ENCODE measurements at regions not wholly inside any gene's neighbourhood (a gene's known extent, or its start where the extent isn't known, plus 50 kb on each side); places are given as distances from the start of the nearest gene placed in this dataset.

DNA sequence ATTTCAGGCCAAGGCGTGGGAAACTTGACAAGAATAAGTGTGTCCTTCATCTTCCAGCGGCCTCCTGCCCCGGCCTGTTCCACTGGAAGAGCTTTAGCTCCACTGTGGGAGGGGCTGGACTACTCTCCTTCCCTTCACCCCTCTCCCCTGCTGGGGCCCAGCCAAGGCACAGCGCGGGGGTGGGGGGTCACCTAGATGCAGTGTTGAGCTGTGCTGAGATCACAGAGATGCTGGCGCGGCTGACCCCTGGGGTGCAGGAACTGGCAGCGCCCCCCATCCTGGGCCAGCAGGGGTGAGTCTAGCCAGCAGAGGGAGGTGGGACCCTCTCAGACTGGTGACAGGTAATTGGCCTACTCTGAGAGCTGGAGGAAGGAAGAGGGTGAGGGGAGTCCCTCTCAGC, 111.8 kb upstream of the LHX1 start:
- Mint-ChIP-seq H3K9me3 (ENCODE audit: low read depth) (no peaks in the 10 kb centered on the region), H3K4me3 (no peak overlapping the region), H3K27me3 (peaks cover 44% of the 10 kb centered on the region), H3K4me1 (no peaks in the 10 kb centered on the region), H3K27ac (no peak overlapping the region), H3K36me3 (no peaks in the 10 kb centered on the region)
- DNase-seq: no peak
- CTCF ChIA-PET: no interaction called here
- ATAC-seq: no peak

DNA sequence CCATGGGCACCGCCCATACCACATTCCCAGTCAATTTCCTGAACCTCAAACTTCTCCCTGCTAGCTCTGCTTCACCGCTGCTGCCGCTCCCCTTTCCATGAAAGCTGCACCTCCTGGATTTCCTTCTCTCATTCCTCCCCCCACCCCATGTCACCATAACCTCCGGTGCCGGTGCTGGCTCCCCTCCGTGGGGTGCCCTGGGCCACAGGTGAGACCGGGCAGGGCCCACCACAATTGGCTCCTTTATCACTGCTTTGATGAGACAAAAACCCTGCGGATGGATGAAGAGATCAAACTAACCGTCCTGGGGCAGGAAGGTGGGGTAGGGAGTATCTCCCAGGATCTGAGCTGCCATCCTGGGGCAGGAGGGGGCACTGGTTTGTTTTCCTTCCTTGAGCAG, 111.3 kb upstream of the LHX1 start:
- Mint-ChIP-seq H3K4me3 (no peak overlapping the region), H3K36me3 (no peaks in the 10 kb centered on the region), H3K27me3 (peaks cover 44% of the 10 kb centered on the region), H3K4me1 (no peaks in the 10 kb centered on the region), H3K9me3 (ENCODE audit: low read depth) (no peaks in the 10 kb centered on the region), H3K27ac (no peak overlapping the region)
- ATAC-seq (no peak), DNase-seq (no peak)
- CTCF ChIA-PET: no interaction called here

DNA sequence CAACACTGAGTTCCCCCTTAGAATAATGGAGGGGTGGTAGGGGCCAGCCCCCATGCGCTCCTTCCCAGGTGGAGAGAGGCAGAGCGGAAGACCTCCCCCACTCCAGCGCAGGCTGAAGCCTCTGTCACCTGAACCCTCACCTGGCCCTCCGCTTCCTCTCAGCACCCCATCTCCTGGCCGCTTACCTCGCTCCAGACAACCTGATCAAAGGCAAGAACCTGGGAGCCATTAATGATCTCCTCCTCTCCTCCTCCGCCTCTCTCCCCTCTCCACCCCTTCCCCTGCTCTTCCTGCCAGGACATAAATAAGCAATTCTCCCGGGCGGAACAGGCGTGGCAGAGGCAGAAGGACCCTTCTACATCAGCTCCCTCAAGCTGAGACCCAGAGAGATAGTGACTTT, 110.2 kb upstream of the LHX1 start:
- ATAC-seq (no peak), DNase-seq (no peak)
- Mint-ChIP-seq H3K27me3 (peaks cover 36% of the 10 kb centered on the region), H3K36me3 (no peaks in the 10 kb centered on the region), H3K4me1 (no peaks in the 10 kb centered on the region), H3K4me3 (no peak overlapping the region), H3K9me3 (ENCODE audit: low read depth) (no peaks in the 10 kb centered on the region), H3K27ac (no peak overlapping the region)
- CTCF ChIA-PET: no interaction called here

DNA sequence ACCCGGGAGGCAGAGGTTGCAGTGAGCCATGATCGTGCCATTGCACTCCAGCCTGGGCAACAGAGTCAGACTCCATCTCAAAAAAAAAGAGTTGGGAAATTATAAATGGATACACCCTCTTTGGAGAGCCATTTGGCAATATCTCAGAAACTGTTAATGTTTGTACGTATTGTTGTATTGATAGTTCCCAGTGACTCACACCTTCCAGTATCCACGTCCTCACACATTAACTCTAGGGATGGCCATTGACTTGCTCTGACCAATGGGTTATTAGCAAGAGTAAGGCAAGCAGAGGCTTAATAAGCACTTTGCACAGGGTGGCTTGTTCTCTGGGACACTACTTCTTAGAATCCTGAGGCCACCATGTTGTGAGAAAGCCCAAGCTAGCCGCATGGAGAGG, 107.6 kb upstream of the LHX1 start:
- CTCF ChIA-PET: no interaction called here
- Mint-ChIP-seq H3K4me1 (no peaks in the 10 kb centered on the region), H3K36me3 (no peaks in the 10 kb centered on the region), H3K27ac (no peak overlapping the region), H3K27me3 (peaks cover 24% of the 10 kb centered on the region), H3K9me3 (ENCODE audit: low read depth) (no peaks in the 10 kb centered on the region), H3K4me3 (no peak overlapping the region)
- DNase-seq (no peak), ATAC-seq (no peak)

DNA sequence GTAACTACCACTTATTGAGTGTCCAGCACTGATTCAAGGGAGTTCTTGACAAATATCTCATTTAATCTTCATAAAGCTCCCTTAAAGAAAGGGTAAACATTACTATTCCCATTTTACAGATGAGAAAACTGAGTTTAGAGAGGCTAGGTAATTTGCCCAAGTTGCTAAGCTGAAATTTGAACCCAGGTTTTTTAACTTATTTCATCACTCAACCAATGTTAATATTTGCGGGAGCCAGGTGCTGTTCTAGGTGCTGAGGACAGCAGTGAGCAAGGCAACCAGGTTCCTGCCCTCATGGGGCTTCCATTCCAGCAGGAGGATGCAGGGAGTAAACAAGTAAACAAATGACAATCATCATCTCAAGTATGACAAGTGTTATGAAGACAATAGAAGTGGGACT, 104.0 kb upstream of the LHX1 start:
- Mint-ChIP-seq H3K4me3 (no peak overlapping the region), H3K27ac (no peak overlapping the region), H3K27me3 (peaks cover 12% of the 10 kb centered on the region), H3K4me1 (no peaks in the 10 kb centered on the region), H3K9me3 (ENCODE audit: low read depth) (no peaks in the 10 kb centered on the region), H3K36me3 (no peaks in the 10 kb centered on the region)
- DNase-seq: no peak
- CTCF ChIA-PET: no interaction called here
- ATAC-seq: no peak

DNA sequence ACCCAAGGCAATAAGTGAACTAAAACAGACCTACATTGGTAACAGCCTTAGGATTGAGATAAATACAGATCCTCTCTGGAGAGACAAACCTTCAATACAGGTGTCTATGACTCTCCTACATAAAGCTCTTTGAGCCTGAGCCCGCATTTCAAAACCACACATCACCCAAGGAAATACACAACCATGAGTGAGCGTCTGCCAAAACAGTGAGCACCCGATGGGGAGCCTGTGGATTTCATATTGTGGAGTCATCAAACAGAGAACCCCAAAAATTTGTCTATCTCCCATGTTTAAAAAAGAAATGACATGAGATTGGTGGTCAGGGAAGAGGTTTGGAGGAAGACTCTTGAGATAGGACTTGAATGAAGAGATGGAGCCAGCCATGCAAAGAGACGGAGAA, 102.2 kb upstream of the LHX1 start:
- CTCF ChIA-PET: no interaction called here
- Mint-ChIP-seq H3K27ac (no peak overlapping the region), H3K27me3 (peaks cover 11% of the 10 kb centered on the region), H3K9me3 (ENCODE audit: low read depth) (no peaks in the 10 kb centered on the region), H3K36me3 (no peaks in the 10 kb centered on the region), H3K4me3 (no peak overlapping the region), H3K4me1 (no peaks in the 10 kb centered on the region)
- DNase-seq (no peak), ATAC-seq (no peak)

DNA sequence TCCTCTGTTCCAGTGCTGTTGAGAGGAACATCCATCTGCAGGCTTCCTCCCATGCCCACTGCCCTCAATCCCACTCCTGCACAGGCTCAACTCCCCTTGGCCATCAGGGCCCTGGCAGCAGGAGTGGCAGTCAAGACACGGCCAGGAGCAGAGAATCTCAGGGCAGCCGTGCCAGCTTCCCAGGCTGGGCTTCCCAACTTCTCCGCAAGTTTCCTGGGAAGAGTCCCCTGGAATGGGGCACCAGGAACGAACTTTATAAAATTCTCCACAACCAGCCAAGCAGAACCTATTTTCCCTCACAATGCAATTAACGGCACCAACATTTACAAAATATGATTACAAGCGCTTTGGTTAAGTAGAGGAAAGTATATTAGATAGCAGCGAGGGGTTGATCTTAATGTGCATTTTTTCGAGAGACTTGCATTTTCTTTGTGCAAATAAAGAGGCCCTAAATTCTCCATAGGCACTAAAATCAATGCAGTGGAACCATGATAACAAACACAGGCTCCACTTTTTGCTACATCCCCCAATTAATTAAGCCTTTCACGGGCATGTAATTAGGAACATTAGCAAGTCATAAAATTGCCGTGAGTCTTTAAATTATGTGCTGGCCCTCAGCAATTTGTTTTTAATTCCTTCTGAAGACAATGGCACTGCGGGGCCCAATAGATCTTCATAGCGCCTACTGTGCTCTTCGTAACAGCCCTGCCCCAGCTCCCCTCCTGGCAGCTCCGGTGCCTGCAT, 99.9 kb upstream of the LHX1 start:
- Mint-ChIP-seq H3K36me3 (no peaks in the 10 kb centered on the region), H3K4me3 (no peak overlapping the region), H3K4me1 (no peaks in the 10 kb centered on the region), H3K9me3 (ENCODE audit: low read depth) (no peaks in the 10 kb centered on the region), H3K27ac (no peak overlapping the region), H3K27me3 (peaks cover 22% of the 10 kb centered on the region)
- DNase-seq (no peak), ATAC-seq (no peak)
- CTCF ChIA-PET: no interaction called here

DNA sequence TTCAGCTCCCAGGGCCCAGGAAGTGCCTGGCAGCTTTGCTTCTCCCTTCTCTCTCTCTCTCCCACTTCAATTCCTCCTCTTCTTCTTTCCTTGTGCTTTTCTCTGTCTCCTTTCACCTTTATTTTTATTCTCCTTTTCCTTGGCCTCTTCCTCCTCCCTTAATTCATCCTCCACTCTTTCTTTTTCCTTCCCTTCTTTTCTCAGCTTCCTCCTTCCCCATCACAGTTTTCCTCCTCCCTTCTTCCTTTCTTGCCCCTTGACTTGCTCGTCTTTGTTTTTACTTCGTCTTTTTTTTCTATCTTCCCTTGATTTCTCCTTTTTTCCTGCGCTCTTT, 99.4 kb upstream of the LHX1 start:
- H3K27ac Mint-ChIP-seq: no peak overlapping the region
- H3K27me3 Mint-ChIP-seq: peaks cover 24% of the 10 kb centered on the region
- DNase-seq (no peak), ATAC-seq (no peak)
- no peaks in the 10 kb centered on the region for H3K4me1 Mint-ChIP-seq
- H3K9me3 Mint-ChIP-seq (ENCODE audit: low read depth): no peaks in the 10 kb centered on the region
- no peaks in the 10 kb centered on the region for H3K36me3 Mint-ChIP-seq
- CTCF ChIA-PET: no interaction called here
- H3K4me3 Mint-ChIP-seq: no peak overlapping the region

DNA sequence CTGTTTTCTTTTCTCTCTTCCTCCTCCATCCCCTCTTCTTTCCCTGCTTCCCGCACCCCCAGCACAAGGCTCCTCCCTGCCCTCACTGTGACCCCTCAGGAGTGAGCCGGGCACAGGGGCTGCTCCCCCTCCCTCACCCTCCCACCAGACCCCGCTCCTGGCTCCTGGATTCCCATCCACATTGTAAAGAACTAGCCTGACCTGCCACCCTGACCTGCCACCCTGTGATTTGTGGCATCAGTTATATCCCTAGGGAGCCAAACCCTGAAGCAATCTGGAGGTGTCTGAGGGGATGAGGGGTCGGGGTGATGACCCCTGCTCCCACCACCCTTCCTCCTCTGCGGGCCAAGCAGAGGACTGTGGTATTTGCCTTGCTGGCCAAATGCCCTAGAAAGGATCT, 98.0 kb upstream of the LHX1 start:
- Mint-ChIP-seq H3K4me3 (no peak overlapping the region), H3K4me1 (no peaks in the 10 kb centered on the region), H3K27me3 (peaks cover 30% of the 10 kb centered on the region), H3K36me3 (no peaks in the 10 kb centered on the region), H3K9me3 (ENCODE audit: low read depth) (no peaks in the 10 kb centered on the region), H3K27ac (no peak overlapping the region)
- no peak for DNase-seq
- CTCF ChIA-PET: no interaction called here
- no peak for ATAC-seq

DNA sequence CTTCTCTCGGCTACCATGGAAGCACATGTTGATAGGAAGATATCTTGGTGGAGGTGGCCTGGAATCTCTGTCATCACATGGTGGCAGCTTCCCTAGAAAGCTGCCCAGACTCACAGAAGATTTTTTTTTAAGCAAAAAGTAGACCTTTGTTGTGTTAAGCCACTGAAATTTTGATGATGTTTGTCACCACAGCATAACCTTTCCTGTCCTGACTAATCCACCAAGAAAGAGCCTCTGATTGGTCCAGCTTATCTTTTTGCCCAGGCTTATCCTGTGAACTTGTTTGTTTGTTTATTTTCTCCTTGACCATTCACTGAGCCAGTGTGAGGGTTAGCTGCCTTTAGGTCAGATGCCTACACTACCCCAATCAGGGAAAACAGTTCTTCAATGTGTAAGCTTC, 96.5 kb upstream of the LHX1 start:
- CTCF ChIA-PET: no interaction called here
- H3K9me3 Mint-ChIP-seq (ENCODE audit: low read depth): no peaks in the 10 kb centered on the region
- ATAC-seq: no peak
- peaks cover 41% of the 10 kb centered on the region for H3K27me3 Mint-ChIP-seq
- no peaks in the 10 kb centered on the region for H3K4me1 Mint-ChIP-seq
- no peak overlapping the region for H3K4me3 Mint-ChIP-seq
- no peak overlapping the region for H3K27ac Mint-ChIP-seq
- H3K36me3 Mint-ChIP-seq: no peaks in the 10 kb centered on the region
- no peak for DNase-seq

DNA sequence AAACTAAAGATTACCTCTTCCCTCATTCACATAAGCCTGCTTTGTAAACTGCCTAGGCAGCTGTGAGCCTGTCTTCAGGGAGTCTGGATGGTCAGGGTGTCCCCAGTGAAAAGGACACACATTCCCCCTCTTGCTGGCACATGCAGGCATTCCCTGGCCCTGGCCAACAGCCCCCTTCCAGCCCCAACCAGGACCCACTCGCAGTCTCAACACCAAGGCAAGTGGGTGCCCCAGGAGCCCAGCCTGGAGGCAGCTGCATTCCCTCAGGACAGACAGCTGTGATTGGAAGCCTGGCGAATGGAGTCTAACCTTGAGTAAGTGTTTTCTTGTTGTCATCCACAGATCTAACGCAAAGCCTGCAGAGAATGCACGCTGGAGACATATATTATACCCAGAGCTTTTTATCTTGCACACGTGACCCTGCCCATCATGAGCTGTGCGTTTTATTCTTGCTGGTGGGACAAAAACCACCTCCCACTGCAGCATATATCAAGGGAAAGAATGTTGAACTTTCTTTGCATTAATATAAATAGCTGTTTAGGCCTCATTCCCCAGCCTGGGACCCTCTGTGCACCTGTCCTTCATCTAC, 95.0 kb upstream of the LHX1 start:
- no peaks in the 10 kb centered on the region for H3K36me3 Mint-ChIP-seq
- CTCF ChIA-PET: no interaction called here

DNA sequence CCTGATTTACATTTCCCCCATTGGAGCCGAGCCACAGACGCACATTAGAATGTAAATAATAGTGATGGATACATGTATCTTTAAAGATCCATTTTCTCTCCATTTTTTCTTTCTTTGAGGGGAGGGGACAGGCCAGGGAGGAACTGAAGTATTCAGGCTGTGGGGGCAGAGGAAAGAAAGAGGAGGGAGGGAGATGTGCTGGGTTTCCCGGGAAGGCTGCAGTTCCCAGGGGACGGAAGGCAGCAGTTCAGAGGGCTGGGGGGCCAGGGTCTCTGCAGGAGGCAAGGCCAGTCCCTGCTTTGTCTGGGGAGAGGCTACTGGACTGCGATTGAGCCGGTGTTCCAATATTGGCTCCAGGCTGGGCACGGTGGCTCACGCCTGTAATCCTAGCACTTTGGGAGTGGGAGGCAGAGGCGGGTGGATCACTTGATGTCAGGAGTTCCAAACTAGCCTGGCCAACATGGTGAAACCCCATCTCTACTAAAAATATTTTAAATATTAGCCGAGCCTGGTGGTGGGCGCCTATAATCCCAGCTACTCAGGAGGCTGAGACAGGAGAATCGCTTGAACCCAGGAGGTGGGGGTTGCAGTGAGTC, 94.2 kb upstream of the LHX1 start:
- CTCF ChIA-PET: no interaction called here
- no peaks in the 10 kb centered on the region for H3K36me3 Mint-ChIP-seq
- no peak for ATAC-seq
- peaks cover 34% of the 10 kb centered on the region for H3K27me3 Mint-ChIP-seq
- H3K4me3 Mint-ChIP-seq: no peak overlapping the region
- no peak for DNase-seq
- no peaks in the 10 kb centered on the region for H3K9me3 Mint-ChIP-seq (ENCODE audit: low read depth)
- H3K4me1 Mint-ChIP-seq: no peaks in the 10 kb centered on the region
- H3K27ac Mint-ChIP-seq: no peak overlapping the region

More for the DNA sequence above, 95.0 kb upstream of the LHX1 start:
- no peak for DNase-seq
- Mint-ChIP-seq H3K27me3 (peaks cover 38% of the 10 kb centered on the region), H3K4me3 (no peak overlapping the region), H3K4me1 (no peaks in the 10 kb centered on the region), H3K27ac (no peak overlapping the region), H3K9me3 (ENCODE audit: low read depth) (no peaks in the 10 kb centered on the region)
- ATAC-seq: no peak

DNA sequence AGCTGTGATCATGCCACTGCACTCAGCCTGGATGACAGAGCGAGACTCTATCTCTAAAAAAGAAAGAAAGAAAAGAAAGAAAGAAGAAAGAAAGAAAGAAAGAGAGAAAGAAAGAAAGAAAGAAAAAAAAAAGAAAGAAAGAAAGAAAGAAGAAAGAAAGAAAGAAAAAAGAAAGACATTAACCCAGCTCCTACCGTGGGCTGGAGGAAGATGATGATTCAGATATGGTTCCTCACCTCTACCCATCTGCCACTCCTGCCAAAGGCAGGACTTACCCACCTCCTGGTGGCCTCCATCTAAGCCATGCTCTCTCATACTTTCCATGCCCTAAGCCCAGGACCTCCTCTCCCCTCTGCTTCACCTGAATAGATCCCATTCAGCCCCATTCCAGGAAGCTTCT, 93.3 kb upstream of the LHX1 start:
- no peaks in the 10 kb centered on the region for H3K36me3 Mint-ChIP-seq
- H3K27ac Mint-ChIP-seq: no peak overlapping the region
- ATAC-seq (no peak), DNase-seq (no peak)
- no peaks in the 10 kb centered on the region for H3K4me1 Mint-ChIP-seq
- H3K4me3 Mint-ChIP-seq: no peak overlapping the region
- no peaks in the 10 kb centered on the region for H3K9me3 Mint-ChIP-seq (ENCODE audit: low read depth)
- peaks cover 33% of the 10 kb centered on the region for H3K27me3 Mint-ChIP-seq
- CTCF ChIA-PET: interaction anchor here (0.5 kb wide), 1 partner anchor 15 kb away, joined by 3 read pairs; no protein-coding TSS in a partner anchor

DNA sequence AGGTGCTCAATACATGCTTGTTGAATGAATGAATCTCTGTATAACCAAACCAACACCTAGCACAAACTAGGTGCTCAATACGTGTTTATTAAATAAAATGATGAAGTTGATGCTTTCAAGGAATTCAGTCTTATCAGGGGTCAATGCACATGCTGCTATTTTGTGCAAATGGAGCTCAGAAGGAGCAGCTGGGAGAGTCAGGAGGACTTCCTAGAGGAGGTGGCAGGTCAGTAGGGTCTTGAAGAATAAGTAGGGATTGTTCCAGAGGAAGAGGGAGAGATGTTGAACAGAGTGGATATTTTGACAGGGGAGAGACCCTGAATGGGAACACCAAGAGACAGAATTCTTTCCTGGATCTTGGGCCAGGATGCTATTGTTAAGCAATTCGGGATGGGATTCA, 92.7 kb upstream of the LHX1 start:
- no peak overlapping the region for H3K4me3 Mint-ChIP-seq
- H3K27me3 Mint-ChIP-seq: peaks cover 33% of the 10 kb centered on the region
- peaks cover 2% of the 10 kb centered on the region for H3K4me1 Mint-ChIP-seq
- DNase-seq (no peak), ATAC-seq (no peak)
- H3K27ac Mint-ChIP-seq: no peak overlapping the region
- no peaks in the 10 kb centered on the region for H3K9me3 Mint-ChIP-seq (ENCODE audit: low read depth)
- CTCF ChIA-PET: no interaction called here
- no peaks in the 10 kb centered on the region for H3K36me3 Mint-ChIP-seq

Data from activated CD8-positive, alpha-beta memory T cell treated with anti-CD3 and anti-CD28 coated beads, Interleukin-2, amount 10 ng/mL, durations not matched to agents 7 days and 5 days (primary cell).